Gastrocnemius medialis (tissue), 4 donors: ENCODE measurements at regions not wholly inside any gene's neighbourhood (a gene's known extent, or its start where the extent isn't known, plus 50 kb on each side); places are given as distances from the start of the nearest gene placed in this dataset.

Experiments used
- POLR2A ChIP-seq, 2 donors: fragments of 450-650 bp; IDR thresholded peaks; one replicate each; pipeline ENCODE4 v1.6.1; 2017; ENCODE audit warnings: antibody characterized with exemption in 2 of 2, mild to moderate bottlenecking in 2 of 2, moderate library complexity in 2 of 2
- TF ChIP-seq, protein P1 (sequence below), 5 experiments: fragments of 450-650 bp in 3 of 5; fragments of 200-600 bp in 2 of 5; sonication (generic) in 2 of 5; IDR thresholded peaks in 4 of 5; conservative IDR thresholded peaks in 1 of 5; 1 replicate in 4 of 5; 2 replicates in 1 of 5; pipeline ENCODE4 v1.5.1; 2016 to 2019; ENCODE audit warnings: antibody characterized with exemption in 5 of 5, mild to moderate bottlenecking in 3 of 5, moderate library complexity in 3 of 5

DNA sequence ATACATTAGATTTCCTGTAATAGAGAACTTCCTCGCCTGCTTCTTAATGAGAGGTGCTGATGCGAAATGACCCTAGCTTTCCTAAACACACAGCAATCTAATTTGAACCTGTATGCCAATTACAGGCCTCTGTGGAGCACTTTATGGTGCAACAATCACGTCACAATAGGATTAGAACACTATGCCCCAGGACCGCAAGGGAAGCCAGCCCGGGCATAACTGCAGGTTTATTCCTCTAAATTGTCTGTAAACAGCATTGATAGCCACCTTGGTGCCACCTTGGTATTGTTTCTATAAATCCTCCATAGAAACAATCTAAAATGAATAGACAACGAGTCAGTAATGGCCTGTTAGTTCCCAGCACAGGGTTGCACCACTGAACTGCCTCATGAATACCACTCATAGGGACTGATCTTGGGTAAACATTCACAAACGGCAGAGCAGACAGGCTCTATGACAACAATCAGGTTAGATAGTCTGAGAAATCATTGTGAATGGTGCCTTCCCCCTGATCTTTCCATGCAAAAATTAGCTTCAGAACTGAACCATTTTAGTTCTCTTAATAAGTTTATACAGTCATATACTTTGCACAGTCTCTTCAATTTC is 182.5 kb upstream of the OBI1 start:
- TF ChIP-seq, protein P1, sequence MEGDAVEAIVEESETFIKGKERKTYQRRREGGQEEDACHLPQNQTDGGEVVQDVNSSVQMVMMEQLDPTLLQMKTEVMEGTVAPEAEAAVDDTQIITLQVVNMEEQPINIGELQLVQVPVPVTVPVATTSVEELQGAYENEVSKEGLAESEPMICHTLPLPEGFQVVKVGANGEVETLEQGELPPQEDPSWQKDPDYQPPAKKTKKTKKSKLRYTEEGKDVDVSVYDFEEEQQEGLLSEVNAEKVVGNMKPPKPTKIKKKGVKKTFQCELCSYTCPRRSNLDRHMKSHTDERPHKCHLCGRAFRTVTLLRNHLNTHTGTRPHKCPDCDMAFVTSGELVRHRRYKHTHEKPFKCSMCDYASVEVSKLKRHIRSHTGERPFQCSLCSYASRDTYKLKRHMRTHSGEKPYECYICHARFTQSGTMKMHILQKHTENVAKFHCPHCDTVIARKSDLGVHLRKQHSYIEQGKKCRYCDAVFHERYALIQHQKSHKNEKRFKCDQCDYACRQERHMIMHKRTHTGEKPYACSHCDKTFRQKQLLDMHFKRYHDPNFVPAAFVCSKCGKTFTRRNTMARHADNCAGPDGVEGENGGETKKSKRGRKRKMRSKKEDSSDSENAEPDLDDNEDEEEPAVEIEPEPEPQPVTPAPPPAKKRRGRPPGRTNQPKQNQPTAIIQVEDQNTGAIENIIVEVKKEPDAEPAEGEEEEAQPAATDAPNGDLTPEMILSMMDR (IDR thresholded peaks at IDR 0.05 in 4 of 5, conservative IDR thresholded peaks at IDR 0.05 in 1 of 5) = no peak
- TF ChIP-seq POLR2A (IDR thresholded peaks at IDR 0.05) = no peak
